Keratinocyte (primary cell): ENCODE measurements at regions not wholly inside any gene's neighbourhood (a gene's known extent, or its start where the extent isn't known, plus 50 kb on each side); places are given as distances from the start of the nearest gene placed in this dataset.

Experiments used
- DNase-seq: peaks from one replicate; pipeline ENCODE4 v3.0.0-alpha.2; 2011; ENCODE audit warnings: low read depth, missing footprints, low spot score
- FAIRE-seq: peaks from 2 replicates; lab custom pipeline; 2011; peaks lifted over from hg19 to GRCh38; lab: Jason Lieb, UNC
- H2AFZ ChIP-seq: 2 replicates; pipeline ENCODE4 v1.6.0; 2012; ENCODE audit warnings: low read length, control low read depth, inconsistent platforms; ENCODE audit not compliant: control insufficient read depth
- H3K27ac ChIP-seq: 2 replicates; pipeline ENCODE4 v1.5.1; 2011; ENCODE audit warnings: low read length; ENCODE audit not compliant: control insufficient read depth, insufficient read depth
- H3K27me3 ChIP-seq: 3 replicates; pipeline ENCODE4 v1.6.0; 2011; ENCODE audit warnings: low read length; ENCODE audit not compliant: control insufficient read depth, insufficient read depth; ENCODE audit errors: extremely low read depth
- H3K36me3 ChIP-seq, 2 experiments: 2 replicates in 1 of 2; 3 replicates in 1 of 2; pipeline ENCODE4 v1.5.1; 2011; ENCODE audit warnings: low read length in 2 of 2, mild to moderate bottlenecking in 1 of 2; ENCODE audit not compliant: control insufficient read depth in 2 of 2, insufficient read depth in 2 of 2; ENCODE audit errors: extremely low read depth in 1 of 2
- H3K4me1 ChIP-seq: 3 replicates; pipeline ENCODE4 v1.5.1; 2011; ENCODE audit warnings: low read length; ENCODE audit not compliant: control insufficient read depth, insufficient read depth; ENCODE audit errors: extremely low read depth
- H3K4me2 ChIP-seq: 3 replicates; pipeline ENCODE4 v1.6.0; 2011; ENCODE audit warnings: low read depth, low read length; ENCODE audit not compliant: control insufficient read depth, insufficient read depth; ENCODE audit errors: extremely low read depth
- H3K4me3 ChIP-seq, 3 experiments: fragments of 200-600 bp in 1 of 3; sonication (generic) in 1 of 3; 2 replicates in 2 of 3; 3 replicates in 1 of 3; pipeline ENCODE4 v1.5.1; 2011 to 2016; ENCODE audit warnings: low read length in 3 of 3, mild to moderate bottlenecking in 3 of 3, control low read depth in 2 of 3, inconsistent platforms in 1 of 3, low read depth in 1 of 3, mixed read lengths in 1 of 3, mixed run types in 1 of 3, moderate library complexity in 1 of 3; ENCODE audit not compliant: control insufficient read depth in 2 of 3, insufficient read depth in 2 of 3; ENCODE audit errors: extremely low read depth in 1 of 3
- H3K79me2 ChIP-seq: 2 replicates; pipeline ENCODE4 v1.6.0; 2012; ENCODE audit warnings: low read length; ENCODE audit not compliant: control insufficient read depth, insufficient read depth
- H3K9ac ChIP-seq: 3 replicates; pipeline ENCODE4 v1.6.0; 2011; ENCODE audit warnings: low read length; ENCODE audit not compliant: control insufficient read depth, insufficient read depth; ENCODE audit errors: extremely low read depth
- H3K9me1 ChIP-seq: 3 replicates; pipeline ENCODE4 v1.6.0; 2011; ENCODE audit warnings: low read length; ENCODE audit not compliant: control insufficient read depth, insufficient read depth; ENCODE audit errors: extremely low read depth
- H3K9me3 ChIP-seq: 2 replicates; pipeline ENCODE4 v1.5.1; 2012; ENCODE audit warnings: low read depth, low read length; ENCODE audit not compliant: control insufficient read depth
- H4K20me1 ChIP-seq: 3 replicates; pipeline ENCODE4 v1.6.0; 2011; ENCODE audit warnings: low read length; ENCODE audit not compliant: control insufficient read depth, insufficient read depth; ENCODE audit errors: extremely low read depth
- CTCF ChIP-seq, 3 experiments: IDR thresholded peaks in 1 of 3; conservative IDR thresholded peaks in 1 of 3; optimal IDR thresholded peaks in 1 of 3; 2 replicates in 2 of 3; 3 replicates in 1 of 3; pipeline versions ENCODE3 to v1.5.1; 2011; ENCODE audit warnings: low read length in 3 of 3, mild to moderate bottlenecking in 3 of 3, moderate library complexity in 2 of 3, control low read depth in 1 of 3, inconsistent platforms in 1 of 3; ENCODE audit not compliant: insufficient read depth in 2 of 3; ENCODE audit errors: extremely low read depth in 1 of 3
- EZH2 ChIP-seq: IDR thresholded peaks from one replicate; pipeline ENCODE4 v1.6.1; 2012; ENCODE audit warnings: inconsistent platforms, mild to moderate bottlenecking, low read length, moderate library complexity
- dilution Hi-C: fragments of 300-500 bp; cut with MboI; formaldehyde crosslinking; loops from one replicate; pipeline ENCODE4 v1.7.0; 2020; ENCODE audit warnings: low sequenced_read_pairs; ENCODE audit not compliant: extremely low pct_ligation_motif_present

GRCh38 chr17:77319211-77320043 lies 178.7 kb downstream of the SEC14L1 start:
- H3K4me1 ChIP-seq = peaks cover 78% of the 10 kb centered on the region

GRCh38 chr17:77320044-77320440 lies 179.3 kb downstream of the SEC14L1 start:
- Histone ChIP-seq H3K27ac (peak overlapping the region; percentile 95), H4K20me1 (peaks cover 23% of the 10 kb centered on the region), H3K27me3 (no peaks in the 10 kb centered on the region), H3K4me1 (peaks cover 82% of the 10 kb centered on the region), H3K9me1 (peaks cover 16% of the 10 kb centered on the region), H3K4me2 (peak overlapping the region; percentile 99), H3K9ac (peak overlapping the region; percentile 95), H2AFZ (no peak overlapping the region), H3K9me3 (no peaks in the 10 kb centered on the region), H3K4me3 (peak overlapping the region; percentile 45 to 83 (median 81)), H3K79me2 (peaks cover 73% of the 10 kb centered on the region), H3K36me3 (peaks cover 7 to 19% of the 10 kb centered on the region in 2 experiments)
- dilution Hi-C loops = no loop called here
- DNase-seq (no peak), FAIRE-seq (no peak)
- no peak for TF ChIP-seq EZH2

More at GRCh38 chr17:77319211-77320043, 178.7 kb downstream of the SEC14L1 start:
- dilution Hi-C loops = no loop called here
- H3K9me1 ChIP-seq = peaks cover 16% of the 10 kb centered on the region
- TF ChIP-seq EZH2 = no peak
- no peak for TF ChIP-seq CTCF (optimal IDR thresholded peaks at IDR 0.05 in 1 of 3, IDR thresholded peaks at IDR 0.05 in 1 of 3, conservative IDR thresholded peaks at IDR 0.05 in 1 of 3; ENCODE audit: extremely low read depth in 1 of 3, insufficient read depth in 2 of 3, low read length in 3 of 3)
- H3K27me3 ChIP-seq = no peaks in the 10 kb centered on the region
- peak overlapping the region; percentile 45 to 83 (median 81) for H3K4me3 ChIP-seq
- H3K36me3 ChIP-seq = peaks cover 11 to 22% of the 10 kb centered on the region in 2 experiments
- H3K9ac ChIP-seq = peak overlapping the region; percentile 95
- peaks cover 20% of the 10 kb centered on the region for H4K20me1 ChIP-seq
- H3K9me3 ChIP-seq = no peaks in the 10 kb centered on the region
- no peak overlapping the region for H2AFZ ChIP-seq
- peaks cover 76% of the 10 kb centered on the region for H3K79me2 ChIP-seq
- FAIRE-seq = peak; percentile 70
- peak overlapping the region; percentile 95 for H3K27ac ChIP-seq
- DNase-seq = peak; percentile 64
- peak overlapping the region; percentile 99 for H3K4me2 ChIP-seq
